ENCODE measurements at regions not wholly inside any gene's neighbourhood (a gene's known extent, or its start where the extent isn't known, plus 50 kb on each side); places are given as distances from the start of the nearest gene placed in this dataset.
"Not testable (repeated sequence)": the region's sequence is repeated elsewhere in the genome, so short reads cannot be mapped to it uniquely, and the experiment has no call there.

DNA sequence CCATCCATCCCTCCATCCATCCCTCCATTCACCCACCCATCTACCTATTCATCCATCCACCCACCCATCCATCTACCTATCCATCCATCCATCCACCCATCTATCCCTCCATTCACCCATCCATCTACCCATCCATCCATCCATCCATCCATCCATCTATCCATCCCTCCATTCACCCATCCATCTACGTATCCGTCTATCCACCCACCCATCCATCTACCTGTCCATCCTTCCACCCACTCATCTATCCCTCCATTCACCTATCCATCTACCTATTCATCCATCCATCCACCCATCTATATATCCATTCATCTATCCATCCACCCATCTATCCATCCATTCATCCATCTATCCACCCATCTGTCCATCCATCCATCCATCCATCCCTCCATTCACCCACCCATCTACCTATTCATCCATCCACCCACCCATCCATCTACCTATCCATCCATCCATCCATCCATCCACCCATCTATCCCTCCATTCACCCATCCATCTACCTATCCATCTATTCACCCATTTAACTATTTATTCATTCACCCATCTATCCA, 126.0 kb downstream of the URI1 start:
- TF ChIP-seq, protein P1, sequence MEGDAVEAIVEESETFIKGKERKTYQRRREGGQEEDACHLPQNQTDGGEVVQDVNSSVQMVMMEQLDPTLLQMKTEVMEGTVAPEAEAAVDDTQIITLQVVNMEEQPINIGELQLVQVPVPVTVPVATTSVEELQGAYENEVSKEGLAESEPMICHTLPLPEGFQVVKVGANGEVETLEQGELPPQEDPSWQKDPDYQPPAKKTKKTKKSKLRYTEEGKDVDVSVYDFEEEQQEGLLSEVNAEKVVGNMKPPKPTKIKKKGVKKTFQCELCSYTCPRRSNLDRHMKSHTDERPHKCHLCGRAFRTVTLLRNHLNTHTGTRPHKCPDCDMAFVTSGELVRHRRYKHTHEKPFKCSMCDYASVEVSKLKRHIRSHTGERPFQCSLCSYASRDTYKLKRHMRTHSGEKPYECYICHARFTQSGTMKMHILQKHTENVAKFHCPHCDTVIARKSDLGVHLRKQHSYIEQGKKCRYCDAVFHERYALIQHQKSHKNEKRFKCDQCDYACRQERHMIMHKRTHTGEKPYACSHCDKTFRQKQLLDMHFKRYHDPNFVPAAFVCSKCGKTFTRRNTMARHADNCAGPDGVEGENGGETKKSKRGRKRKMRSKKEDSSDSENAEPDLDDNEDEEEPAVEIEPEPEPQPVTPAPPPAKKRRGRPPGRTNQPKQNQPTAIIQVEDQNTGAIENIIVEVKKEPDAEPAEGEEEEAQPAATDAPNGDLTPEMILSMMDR (conservative IDR thresholded peaks at IDR 0.05): not testable (repeated sequence)
- not testable (repeated sequence) for TF ChIP-seq EZH2 (IDR thresholded peaks at IDR 0.05; ENCODE audit: low read depth)
